HG03442 (cell line): ENCODE measurements at regions not wholly inside any gene's neighbourhood (a gene's known extent, or its start where the extent isn't known, plus 50 kb on each side); places are given as distances from the start of the nearest gene placed in this dataset.

Experiments
- ATAC-seq: cut with Tn5 transposase; IDR thresholded peaks from one replicate; pipeline ENCODE4 v1.9.1; 2021; ENCODE audit warnings: mild to moderate bottlenecking, moderate library complexity; ENCODE audit not compliant: unreplicated experiment

GRCh38 chr4:135338181-135338580, 1136.6 kb upstream of the PABPC4L start:
- no peak for ATAC-seq

GRCh38 chr4:135325264-135325663, 1123.7 kb upstream of the PABPC4L start:
- no peak for ATAC-seq

- no peak for ATAC-seq
Observed at GRCh38 chr4:135319685-135320084, 1118.1 kb upstream of the PABPC4L start.

- no peak for ATAC-seq
Observed at GRCh38 chr4:135316266-135316779, 1114.7 kb upstream of the PABPC4L start.

- no peak for ATAC-seq
Observed at GRCh38 chr4:135290136-135290535, 1088.5 kb upstream of the PABPC4L start.

- ATAC-seq: no peak
Observed at GRCh38 chr4:135283934-135284333, 1082.3 kb upstream of the PABPC4L start.

- no peak for ATAC-seq
Observed at GRCh38 chr4:135282676-135283075, 1081.1 kb upstream of the PABPC4L start.

- ATAC-seq: no peak
Observed at GRCh38 chr4:135281230-135281629, 1079.6 kb upstream of the PABPC4L start.

- no peak for ATAC-seq
Observed at GRCh38 chr4:135277980-135278315, 1076.4 kb upstream of the PABPC4L start.

GRCh38 chr4:135277068-135277979, 1075.7 kb upstream of the PABPC4L start:
- no peak for ATAC-seq

GRCh38 chr4:135274416-135274815, 1072.8 kb upstream of the PABPC4L start:
- no peak for ATAC-seq

- ATAC-seq: no peak
Observed at GRCh38 chr4:135269125-135269890, 1067.7 kb upstream of the PABPC4L start.

- no peak for ATAC-seq
Observed at GRCh38 chr4:135268369-135268768, 1066.8 kb upstream of the PABPC4L start.

GRCh38 chr4:135267148-135267865, 1065.7 kb upstream of the PABPC4L start:
- no peak for ATAC-seq

GRCh38 chr4:135256111-135256510, 1054.5 kb upstream of the PABPC4L start:
- ATAC-seq: no peak

GRCh38 chr4:135250040-135250439, 1048.5 kb upstream of the PABPC4L start:
- no peak for ATAC-seq

- ATAC-seq: no peak
Observed at GRCh38 chr4:135249024-135249423, 1047.4 kb upstream of the PABPC4L start.

- ATAC-seq: no peak
Observed at GRCh38 chr4:135244696-135245095, 1043.1 kb upstream of the PABPC4L start.

- no peak for ATAC-seq
Observed at GRCh38 chr4:135244056-135244455, 1042.5 kb upstream of the PABPC4L start.

- ATAC-seq: no peak
Observed at GRCh38 chr4:135240796-135241195, 1039.2 kb upstream of the PABPC4L start.

- no peak for ATAC-seq
Observed at GRCh38 chr4:135239964-135240363, 1038.4 kb upstream of the PABPC4L start.
